Smooth muscle cell (in vitro differentiated cells): ENCODE measurements at regions not wholly inside any gene's neighbourhood (a gene's known extent, or its start where the extent isn't known, plus 50 kb on each side); places are given as distances from the start of the nearest gene placed in this dataset.
A peak's percentile ranks its signal among the peaks of the same experiment; 100 is the strongest.

Source experiments
- DNase-seq: peaks from one replicate; lab custom pipeline; 2025; ENCODE audit not compliant: unreplicated experiment; lab: John Stamatoyannopoulos, UW
- H2AFZ ChIP-seq: fragments of 200-600 bp; sonication (generic); 2 replicates; pipeline ENCODE4 v1.6.0; 2016; ENCODE audit warnings: antibody characterized with exemption, low read depth, mild to moderate bottlenecking
- H3F3A ChIP-seq: fragments of 200-600 bp; sonication (generic); 2 replicates; pipeline ENCODE4 v1.6.0; 2017; ENCODE audit warnings: antibody characterized with exemption, low read depth
- H3K27ac ChIP-seq: fragments of 200-600 bp; sonication (generic); 2 replicates; pipeline ENCODE4 v1.5.1; 2016; ENCODE audit warnings: low read depth, mild to moderate bottlenecking
- H3K27me3 ChIP-seq: fragments of 200-600 bp; sonication (generic); 2 replicates; pipeline ENCODE4 v1.6.1; 2016; ENCODE audit warnings: low read depth, mild to moderate bottlenecking
- H3K36me3 ChIP-seq: fragments of 200-600 bp; sonication (generic); 2 replicates; pipeline ENCODE4 v1.5.1; 2016; ENCODE audit warnings: low read depth
- H3K4me1 ChIP-seq: fragments of 200-600 bp; sonication (generic); 2 replicates; pipeline ENCODE4 v1.5.1; 2016; ENCODE audit warnings: low read depth
- H3K4me2 ChIP-seq: fragments of 200-600 bp; sonication (generic); 2 replicates; pipeline ENCODE4 v1.6.0; 2016; ENCODE audit warnings: mild to moderate bottlenecking
- H3K4me3 ChIP-seq: fragments of 200-600 bp; sonication (generic); 2 replicates; pipeline ENCODE4 v1.5.1; 2016; ENCODE audit warnings: mild to moderate bottlenecking
- H3K79me2 ChIP-seq: fragments of 200-600 bp; sonication (generic); 2 replicates; pipeline ENCODE4 v1.6.0; 2016; ENCODE audit warnings: low read depth, mild to moderate bottlenecking
- H3K9ac ChIP-seq: fragments of 200-600 bp; sonication (generic); 2 replicates; pipeline ENCODE4 v1.6.0; 2016; ENCODE audit warnings: low read depth
- H3K9me3 ChIP-seq: fragments of 200-600 bp; sonication (generic); replicated peaks from 2 replicates; pipeline ENCODE4 v1.5.1; 2016; ENCODE audit warnings: low read depth
- H4K20me1 ChIP-seq: fragments of 200-600 bp; sonication (generic); 2 replicates; pipeline ENCODE4 v1.6.0; 2016; ENCODE audit warnings: low read depth
- WGBS: methylation state at CpG from one replicate; pipeline ENCODE4 v1.1.7; 2016; ENCODE audit warnings: low lambda C conversion rate; 5-methylcytosine and 5-hydroxymethylcytosine counted together
- TF ChIP-seq, protein P1 (sequence below): fragments of 200-600 bp; sonication (generic); IDR thresholded peaks from 2 replicates; pipeline ENCODE4 v1.5.1; 2017; ENCODE audit warnings: borderline replicate concordance, mild to moderate bottlenecking, antibody characterized with exemption; ENCODE audit not compliant: insufficient read depth, poor library complexity, severe bottlenecking

DNA sequence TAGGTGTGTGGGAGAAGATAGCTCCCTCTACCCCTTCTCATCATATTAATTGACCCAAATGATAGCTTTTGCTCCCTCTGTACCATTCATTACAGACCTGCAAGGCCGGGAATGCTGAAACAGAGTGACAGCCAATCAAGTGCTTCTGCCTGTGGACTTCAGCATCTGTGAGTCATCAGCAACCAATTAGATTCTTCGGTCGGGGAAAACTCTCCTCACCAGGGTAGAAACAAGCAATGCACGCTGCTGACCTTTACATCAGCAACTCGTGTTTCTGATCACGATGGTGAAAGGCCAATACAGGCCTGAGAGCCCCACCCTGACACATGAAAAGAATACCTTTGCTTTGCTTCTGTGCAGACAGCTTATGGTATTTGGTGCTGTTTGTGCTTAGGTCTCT lies 347.2 kb upstream of the DDX53 start:
- DNase-seq, result no peak
- Histone ChIP-seq H3K79me2 (no peaks in the 10 kb centered on the region), H3F3A (no peaks in the 10 kb centered on the region), H3K36me3 (no peaks in the 10 kb centered on the region), H3K9ac (no peak overlapping the region), H3K9me3 (no peaks in the 10 kb centered on the region), H4K20me1 (no peaks in the 10 kb centered on the region), H3K27me3 (no peaks in the 10 kb centered on the region), H3K27ac (no peak overlapping the region), H2AFZ (no peak overlapping the region), H3K4me3 (no peak overlapping the region), H3K4me2 (peak overlapping the region; percentile 31), H3K4me1 (peaks cover 4% of the 10 kb centered on the region)
- TF ChIP-seq, protein P1, sequence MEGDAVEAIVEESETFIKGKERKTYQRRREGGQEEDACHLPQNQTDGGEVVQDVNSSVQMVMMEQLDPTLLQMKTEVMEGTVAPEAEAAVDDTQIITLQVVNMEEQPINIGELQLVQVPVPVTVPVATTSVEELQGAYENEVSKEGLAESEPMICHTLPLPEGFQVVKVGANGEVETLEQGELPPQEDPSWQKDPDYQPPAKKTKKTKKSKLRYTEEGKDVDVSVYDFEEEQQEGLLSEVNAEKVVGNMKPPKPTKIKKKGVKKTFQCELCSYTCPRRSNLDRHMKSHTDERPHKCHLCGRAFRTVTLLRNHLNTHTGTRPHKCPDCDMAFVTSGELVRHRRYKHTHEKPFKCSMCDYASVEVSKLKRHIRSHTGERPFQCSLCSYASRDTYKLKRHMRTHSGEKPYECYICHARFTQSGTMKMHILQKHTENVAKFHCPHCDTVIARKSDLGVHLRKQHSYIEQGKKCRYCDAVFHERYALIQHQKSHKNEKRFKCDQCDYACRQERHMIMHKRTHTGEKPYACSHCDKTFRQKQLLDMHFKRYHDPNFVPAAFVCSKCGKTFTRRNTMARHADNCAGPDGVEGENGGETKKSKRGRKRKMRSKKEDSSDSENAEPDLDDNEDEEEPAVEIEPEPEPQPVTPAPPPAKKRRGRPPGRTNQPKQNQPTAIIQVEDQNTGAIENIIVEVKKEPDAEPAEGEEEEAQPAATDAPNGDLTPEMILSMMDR, result no peak
- 51% methylated on average over 6 of the region's 6 CpGs for WGBS

DNA sequence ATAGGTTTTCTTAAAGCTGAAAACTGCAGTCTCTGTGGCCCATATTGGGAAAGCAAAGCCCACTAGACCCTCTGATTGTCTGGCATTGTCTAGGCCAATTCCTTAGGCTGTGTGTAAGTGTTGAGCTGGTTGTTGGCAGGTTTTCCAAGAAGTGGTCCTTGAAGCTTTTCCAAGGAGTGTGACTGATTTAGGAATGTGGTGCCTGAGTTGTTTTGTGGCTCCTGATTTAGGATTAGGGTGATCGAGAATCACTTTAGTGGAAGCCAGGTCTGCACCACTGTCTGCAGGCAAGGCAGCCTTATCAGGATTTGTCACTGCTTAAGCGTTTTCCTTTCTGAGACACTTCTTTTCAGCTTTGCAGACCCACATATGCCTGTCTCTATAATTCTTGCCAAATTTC lies 339.0 kb upstream of the DDX53 start:
- Histone ChIP-seq H3K36me3 (no peaks in the 10 kb centered on the region), H3K27ac (no peak overlapping the region), H3K4me2 (no peak overlapping the region), H2AFZ (no peak overlapping the region), H3K4me3 (no peak overlapping the region), H3K79me2 (no peaks in the 10 kb centered on the region), H3K27me3 (no peaks in the 10 kb centered on the region), H3F3A (no peaks in the 10 kb centered on the region), H3K4me1 (no peaks in the 10 kb centered on the region), H3K9ac (no peak overlapping the region), H3K9me3 (no peaks in the 10 kb centered on the region), H4K20me1 (no peaks in the 10 kb centered on the region)
- DNase-seq, result no peak
- TF ChIP-seq, protein P1, result no peak
- 56% methylated on average over 2 of the region's 2 CpGs for WGBS

DNA sequence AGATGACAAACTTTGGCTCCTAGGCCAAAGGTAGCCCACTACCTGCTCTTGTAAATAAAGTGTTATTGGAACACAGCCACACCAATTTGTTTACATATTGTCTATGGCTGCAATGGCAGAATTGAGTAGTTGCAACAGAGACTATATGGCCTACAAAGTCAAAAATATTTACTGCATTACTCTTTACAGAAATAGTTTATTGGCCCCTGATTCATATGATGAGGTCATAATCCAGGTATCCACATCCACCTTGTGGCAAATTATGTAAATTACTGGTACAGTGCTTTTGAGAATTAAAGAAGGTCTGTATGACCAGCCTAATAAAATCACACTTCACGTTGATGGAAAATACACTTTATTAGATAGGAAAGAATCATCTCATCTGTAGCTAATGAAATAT lies 337.0 kb upstream of the DDX53 start:
- Histone ChIP-seq H3K4me1 (no peaks in the 10 kb centered on the region), H3K27ac (no peak overlapping the region), H4K20me1 (no peaks in the 10 kb centered on the region), H3K27me3 (no peaks in the 10 kb centered on the region), H2AFZ (no peak overlapping the region), H3K4me3 (no peak overlapping the region), H3F3A (no peaks in the 10 kb centered on the region), H3K4me2 (no peak overlapping the region), H3K9ac (no peak overlapping the region), H3K9me3 (no peaks in the 10 kb centered on the region), H3K79me2 (no peaks in the 10 kb centered on the region), H3K36me3 (no peaks in the 10 kb centered on the region)
- 58% methylated on average over 1 of the region's 1 CpG for WGBS
- TF ChIP-seq, protein P1, result no peak
- no peak for DNase-seq

DNA sequence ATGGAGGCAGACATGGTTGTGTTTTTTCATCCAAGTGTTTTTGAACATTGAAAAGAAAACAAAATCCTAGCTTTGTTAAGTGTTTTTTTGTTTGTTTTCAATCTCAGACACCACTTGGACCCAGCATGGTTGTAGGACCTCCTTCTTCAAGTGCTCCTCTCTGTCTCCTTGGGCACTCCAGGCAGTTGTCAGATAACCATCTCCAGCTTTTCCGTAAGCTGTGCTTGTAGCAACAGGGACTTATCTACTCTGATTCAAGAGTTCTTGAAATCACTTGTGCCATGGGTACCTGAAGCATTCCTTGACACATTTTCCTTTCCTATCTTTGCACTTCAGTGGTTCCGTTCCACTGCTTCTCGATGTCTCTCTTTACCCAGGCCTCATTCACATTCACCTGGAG lies 334.9 kb upstream of the DDX53 start:
- Histone ChIP-seq H3K27ac (no peak overlapping the region), H3F3A (no peaks in the 10 kb centered on the region), H3K4me1 (no peaks in the 10 kb centered on the region), H3K4me2 (no peak overlapping the region), H3K9me3 (no peaks in the 10 kb centered on the region), H3K36me3 (no peaks in the 10 kb centered on the region), H3K4me3 (no peak overlapping the region), H3K9ac (no peak overlapping the region), H2AFZ (no peak overlapping the region), H3K79me2 (no peaks in the 10 kb centered on the region), H4K20me1 (no peaks in the 10 kb centered on the region), H3K27me3 (no peaks in the 10 kb centered on the region)
- 90% methylated on average over 3 of the region's 3 CpGs for WGBS
- TF ChIP-seq, protein P1, result no peak
- no peak for DNase-seq
